SK-N-SH (cell line): ENCODE measurements at regions not wholly inside any gene's neighbourhood (a gene's known extent, or its start where the extent isn't known, plus 50 kb on each side); places are given as distances from the start of the nearest gene placed in this dataset.
A peak's percentile ranks its signal among the peaks of the same experiment; 100 is the strongest.

ENCODE experiments used
- CHD2 ChIP-seq: fragments of 150-350 bp; IDR thresholded peaks from 2 replicates; pipeline ENCODE4 v1.6.1; 2018; ENCODE audit warnings: low read length; ENCODE audit not compliant: partially characterized antibody
- CTCF ChIP-seq: fragments of 200-600 bp; sonication (generic); IDR thresholded peaks from 2 replicates; pipeline ENCODE4 v1.6.1; 2017; ENCODE audit warnings: antibody characterized with exemption, mild to moderate bottlenecking, moderate library complexity
- ELF1 ChIP-seq: IDR thresholded peaks from 2 replicates; pipeline ENCODE4 v1.4.0; 2012
- EP300 ChIP-seq, 2 experiments: IDR thresholded peaks; 2 replicates each; pipeline versions ENCODE4 v1.4.0 to v1.6.1; 2012; ENCODE audit warnings: borderline replicate concordance in 1 of 2, low read depth in 1 of 2, low read length in 1 of 2
- EZH2phosphoT487 ChIP-seq: fragments of 200-600 bp; sonication (generic); IDR thresholded peaks from 2 replicates; pipeline ENCODE4 v1.6.1; 2017; ENCODE audit warnings: low read depth, mixed run types, mild to moderate bottlenecking, antibody characterized with exemption, moderate library complexity, borderline replicate concordance
- FOSL2 ChIP-seq: IDR thresholded peaks from 2 replicates; pipeline ENCODE4 v1.4.0; 2012; ENCODE audit warnings: low read depth, mild to moderate bottlenecking, moderate library complexity, borderline replicate concordance
- FOXJ3 ChIP-seq: sonication (generic); formaldehyde crosslinking; IDR thresholded peaks from 2 replicates; pipeline ENCODE4 v1.5.1; 2020; ENCODE audit warnings: mild to moderate bottlenecking, missing genetic modification reagents
- GABPA ChIP-seq: IDR thresholded peaks from 2 replicates; pipeline ENCODE4 v1.4.0; 2012; ENCODE audit warnings: low read depth, mild to moderate bottlenecking
- RFX5 ChIP-seq: IDR thresholded peaks from 2 replicates; pipeline ENCODE4 v1.6.1; 2012; ENCODE audit warnings: mild to moderate bottlenecking, improper control_type of control experiment, low read length
- SIN3A ChIP-seq: IDR thresholded peaks from 2 replicates; pipeline ENCODE4 v1.6.1; 2012; ENCODE audit warnings: low read depth, mild to moderate bottlenecking, low read length, moderate library complexity, borderline replicate concordance
- SMC3 ChIP-seq: IDR thresholded peaks from 2 replicates; pipeline ENCODE4 v1.6.1; 2012; ENCODE audit warnings: low read depth, low read length, improper control_type of control experiment
- TAF1 ChIP-seq: IDR thresholded peaks from 2 replicates; pipeline ENCODE4 v1.6.1; 2012; ENCODE audit warnings: low read depth, mild to moderate bottlenecking, low read length, moderate library complexity, borderline replicate concordance
- TCF12 ChIP-seq: IDR thresholded peaks from 2 replicates; pipeline ENCODE4 v1.4.0; 2012
- TEAD4 ChIP-seq: IDR thresholded peaks from 2 replicates; pipeline ENCODE4 v1.4.0; 2012; ENCODE audit warnings: mild to moderate bottlenecking, borderline replicate concordance; ENCODE audit not compliant: insufficient read depth

GRCh38 chr6:121504227-121504626 is 68.8 kb downstream of the GJA1 start:
- TF ChIP-seq CTCF: no peak
- TF ChIP-seq SIN3A: no peak
- peak; percentile 50; the same call in 1 of the 2 replicates for TF ChIP-seq FOSL2
- no peak for TF ChIP-seq RFX5
- no peak for TF ChIP-seq EZH2phosphoT487
- no peak for TF ChIP-seq CHD2
- no peak for TF ChIP-seq SMC3
- no peak for TF ChIP-seq TAF1
- peak in 1 of 2 experiments; percentile 48; a peak in 1 of 4 replicates for TF ChIP-seq EP300 (IDR thresholded peaks at IDR 0.05; ENCODE audit: borderline replicate concordance in 1 of 2, low read depth in 1 of 2, low read length in 1 of 2)
- peak; percentile 51; the same call in 1 of the 2 replicates for TF ChIP-seq TCF12
- no peak for TF ChIP-seq FOXJ3
- no peak for TF ChIP-seq TEAD4
- peak; percentile 50 for TF ChIP-seq GABPA
- no peak; the same call in 1 of the 2 replicates for TF ChIP-seq ELF1
